Left cardiac atrium (tissue), 4 donors: ENCODE measurements at regions not wholly inside any gene's neighbourhood (a gene's known extent, or its start where the extent isn't known, plus 50 kb on each side); places are given as distances from the start of the nearest gene placed in this dataset.

Experiments used
- ATAC-seq, 2 donors: fragments of 200-7000 bp; cut with Tn5 transposase; one replicate each; pipeline ENCODE4 v1.9.1; 2020; ENCODE audit warnings: mild to moderate bottlenecking in 2 of 2, moderate library complexity in 2 of 2
- DNase-seq: peaks from one replicate; pipeline ENCODE4 v3.0.0-alpha.2; 2020
- intact Hi-C, 2 donors: fragments of 100-400 bp; cut with DNase I; formaldehyde crosslinking; loops; one replicate each; pipeline versions ENCODE4 v1.14.1 to v1.15.1; 2022 to 2023
- donor health status: DM: no; HTN: yes; CAD: no.
- donor health status: DM: no; HTN: yes; CAD: no; lungs with severe emphysema.
- donor health status: DM: yes; HTN: yes; CAD: no.
- donor health status: Dilated cardiomyopathy.

DNA sequence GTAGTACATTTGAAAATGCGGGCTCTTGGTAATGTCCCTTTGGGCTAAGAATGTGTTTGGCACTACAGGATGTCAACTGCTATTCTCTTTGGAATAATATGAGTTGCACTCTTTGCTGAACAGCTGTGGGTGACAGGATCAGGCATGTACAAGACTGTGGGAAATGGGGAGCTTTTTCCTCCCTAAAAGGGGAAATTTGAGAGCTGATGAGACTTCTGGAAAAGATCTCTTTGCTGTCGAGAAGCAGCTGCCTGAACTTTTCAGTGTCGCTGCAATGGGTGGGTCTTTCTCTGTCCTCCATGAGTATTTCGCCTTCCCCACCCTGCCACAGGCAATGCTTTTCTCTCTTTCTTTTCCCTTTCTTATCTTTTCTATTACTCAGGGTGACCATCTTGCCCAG is 762.2 kb upstream of the GCFC2 start:
- DNase-seq (no peak), ATAC-seq (no peak)
- intact Hi-C loops, result no loop called here

DNA sequence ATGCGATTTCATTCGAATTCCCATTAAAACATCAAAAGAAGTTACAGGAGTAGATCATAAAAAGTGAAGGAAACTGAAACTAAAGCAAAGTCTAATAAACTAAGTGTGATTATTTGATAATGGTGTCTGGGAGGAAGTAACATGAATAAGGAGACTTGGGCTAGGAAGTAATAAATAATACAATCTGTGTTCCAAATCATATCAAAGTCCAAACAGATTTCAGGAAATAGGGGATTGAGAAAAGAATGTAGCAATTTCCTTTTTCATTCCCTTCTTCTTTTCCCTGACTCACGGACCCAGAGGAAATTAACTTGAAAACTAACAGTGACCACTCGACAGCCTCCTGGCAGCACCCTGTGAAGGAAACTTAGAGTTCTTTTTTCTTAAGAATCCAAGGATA is 758.4 kb upstream of the GCFC2 start:
- DNase-seq (no peak), ATAC-seq (no peak)
- intact Hi-C loops, result no loop called here

DNA sequence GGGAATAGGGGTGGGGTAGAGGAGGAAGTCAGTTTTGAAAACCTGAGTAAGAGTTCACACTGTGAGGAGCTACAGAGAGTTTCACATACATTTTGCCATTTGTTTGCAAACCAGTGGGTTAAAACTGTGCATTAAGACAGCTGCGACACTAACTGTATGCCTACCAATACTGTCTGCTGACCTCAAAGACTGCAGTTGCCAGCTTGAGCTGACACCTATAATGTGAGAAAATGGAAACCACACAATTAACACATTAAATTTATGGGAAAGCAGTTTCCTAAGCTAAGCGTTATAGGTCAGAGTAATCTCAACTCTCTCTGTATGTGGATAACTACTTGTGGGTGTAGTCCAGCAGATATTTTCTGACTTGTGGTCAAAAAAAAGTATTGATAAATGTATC is 756.6 kb upstream of the GCFC2 start:
- ATAC-seq (no peak), DNase-seq (no peak)
- intact Hi-C loops, result no loop called here

DNA sequence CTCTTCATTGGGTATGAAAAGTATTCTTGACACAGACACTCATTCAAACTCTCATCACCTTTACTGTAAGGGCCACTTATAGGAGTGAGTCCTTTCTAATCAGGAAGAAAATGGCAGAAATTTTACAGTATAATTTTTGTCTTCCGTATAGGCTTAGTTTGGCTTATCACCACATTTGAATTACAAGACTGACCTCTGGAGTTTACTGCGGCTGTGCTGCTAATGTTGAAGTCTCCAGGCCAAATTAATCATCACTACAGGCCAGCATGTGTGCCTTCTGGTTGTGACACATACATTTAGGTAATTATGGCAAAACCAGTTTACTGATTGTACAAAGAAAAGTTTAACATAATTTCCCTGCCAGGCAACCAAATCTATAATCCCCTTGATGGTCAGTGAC is 753.6 kb upstream of the GCFC2 start:
- ATAC-seq, result no peak
- DNase-seq, result no peak
- intact Hi-C loops, result no loop called here

DNA sequence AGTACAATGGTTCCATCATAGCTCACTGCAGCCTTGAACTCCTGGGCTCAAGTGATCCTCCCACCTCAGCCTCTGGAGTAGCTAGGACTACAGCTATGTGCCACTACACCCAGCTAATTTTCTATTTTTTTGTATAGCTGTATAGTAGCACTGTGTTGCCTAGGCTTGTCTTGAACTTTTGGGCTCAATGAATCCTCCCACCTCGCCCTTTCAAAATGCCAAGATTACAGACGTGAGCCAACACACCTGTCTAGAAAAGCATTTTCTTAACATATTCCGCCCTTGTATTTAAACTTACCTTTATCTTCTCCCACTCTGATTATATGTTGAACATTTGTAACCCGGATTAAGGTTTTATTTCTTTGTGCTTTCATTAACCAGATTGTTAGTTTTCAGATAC is 750.7 kb upstream of the GCFC2 start:
- ATAC-seq (no peak), DNase-seq (no peak)
- intact Hi-C loops, result no loop called here

DNA sequence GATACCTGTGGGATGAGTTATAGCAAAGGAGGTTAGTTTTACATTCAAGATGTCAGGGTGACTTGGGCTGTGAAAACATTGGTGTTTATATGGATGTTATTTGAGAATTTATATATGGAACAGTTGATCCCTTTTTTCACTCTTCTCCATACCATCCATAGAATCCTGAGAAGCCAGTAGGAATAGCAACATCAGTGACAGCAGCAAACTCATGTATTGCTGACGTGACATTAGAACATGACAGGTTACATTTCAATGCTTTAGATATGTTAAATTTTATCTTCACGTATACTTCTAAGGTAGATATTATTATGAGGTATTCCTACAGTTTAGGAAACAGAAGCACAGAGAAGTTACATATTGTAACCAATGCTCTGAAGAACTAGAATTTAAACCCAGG is 745.2 kb upstream of the GCFC2 start:
- DNase-seq, result no peak
- ATAC-seq, result no peak

DNA sequence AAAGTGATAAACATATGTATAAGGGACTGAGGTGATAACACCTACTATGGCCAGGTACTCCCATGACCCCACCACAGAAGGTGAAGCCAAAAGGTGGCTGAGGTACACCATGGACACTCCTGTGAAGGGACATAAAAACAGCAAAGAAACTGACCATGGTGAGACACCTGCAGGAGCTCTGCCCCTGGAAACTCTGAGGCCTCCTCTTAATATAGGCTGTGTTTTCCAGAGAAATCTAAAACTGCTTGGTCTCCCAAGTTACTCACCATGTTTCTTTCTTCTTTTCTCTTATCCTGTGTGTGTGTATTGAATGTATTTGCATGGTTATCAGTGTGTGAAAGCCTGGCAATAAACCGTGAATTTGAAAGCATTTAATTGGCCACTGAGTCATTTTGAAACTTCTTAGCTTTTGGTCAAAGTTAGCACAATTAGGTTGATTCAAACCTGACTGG is 739.3 kb upstream of the GCFC2 start:
- intact Hi-C loops, result no loop called here
- ATAC-seq (no peak), DNase-seq (no peak)

More for the DNA sequence above, 745.2 kb upstream of the GCFC2 start:
- intact Hi-C loops, result no loop called here

DNA sequence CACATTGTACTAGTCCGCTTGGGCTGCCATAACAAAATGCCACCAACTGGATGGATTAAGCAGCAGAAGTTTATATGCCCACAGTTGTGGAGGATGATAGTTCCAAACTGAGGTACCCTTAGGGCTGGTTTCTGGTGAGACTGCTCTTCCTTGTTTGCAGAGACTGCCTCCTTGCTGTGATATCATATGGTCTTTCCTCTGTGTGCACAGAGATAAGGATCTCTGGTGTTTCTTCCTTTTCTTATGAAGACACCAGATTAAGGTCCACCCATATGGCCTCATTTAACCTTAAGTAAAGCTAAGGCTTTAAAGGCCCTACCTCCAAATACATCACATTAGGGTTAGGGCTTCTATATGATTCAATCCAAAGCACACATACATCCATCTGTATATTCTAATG is 738.2 kb upstream of the GCFC2 start:
- intact Hi-C loops, result no loop called here
- DNase-seq (no peak), ATAC-seq (no peak)

DNA sequence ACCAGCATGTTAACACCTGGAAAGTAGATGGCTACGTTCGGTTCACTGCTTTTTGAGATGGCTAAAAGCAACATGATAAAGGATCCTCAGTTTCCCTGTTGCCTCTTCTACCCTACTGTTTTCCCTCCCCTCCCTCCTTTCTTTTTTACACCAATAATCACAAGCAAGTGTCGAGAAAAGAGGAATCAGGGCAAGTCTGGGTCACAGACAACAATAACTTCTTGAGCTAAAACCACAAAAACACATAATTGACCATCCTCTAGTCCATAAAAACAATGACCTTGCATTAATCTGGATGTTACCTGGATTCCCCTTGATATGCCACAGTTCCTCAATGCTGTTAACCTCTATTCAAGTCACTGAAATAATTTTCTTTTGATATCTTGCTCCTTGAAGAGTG is 736.6 kb upstream of the GCFC2 start:
- intact Hi-C loops, result no loop called here

DNA sequence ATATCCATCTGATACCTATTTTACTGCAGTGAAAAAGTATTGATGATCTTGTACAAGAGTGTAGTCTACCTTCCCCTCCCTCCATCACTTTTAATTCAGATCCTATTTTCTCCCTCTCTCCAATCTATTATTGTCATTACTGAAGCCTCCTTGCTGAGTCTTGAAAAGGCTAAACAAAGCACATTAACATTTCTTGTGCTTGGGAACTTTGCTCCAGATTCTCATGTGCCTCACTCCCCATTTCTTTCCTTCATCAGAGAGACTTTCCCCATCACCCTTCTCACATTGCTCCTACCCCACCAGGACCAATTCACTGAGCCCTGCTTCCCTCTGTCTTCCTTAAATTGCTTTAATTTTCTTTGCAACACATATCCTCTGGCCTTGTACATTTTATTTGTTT is 736.2 kb upstream of the GCFC2 start:
- intact Hi-C loops, result no loop called here
- ATAC-seq (no peak), DNase-seq (no peak)

More for the DNA sequence above, 736.6 kb upstream of the GCFC2 start:
- ATAC-seq, result no peak
- DNase-seq, result no peak

DNA sequence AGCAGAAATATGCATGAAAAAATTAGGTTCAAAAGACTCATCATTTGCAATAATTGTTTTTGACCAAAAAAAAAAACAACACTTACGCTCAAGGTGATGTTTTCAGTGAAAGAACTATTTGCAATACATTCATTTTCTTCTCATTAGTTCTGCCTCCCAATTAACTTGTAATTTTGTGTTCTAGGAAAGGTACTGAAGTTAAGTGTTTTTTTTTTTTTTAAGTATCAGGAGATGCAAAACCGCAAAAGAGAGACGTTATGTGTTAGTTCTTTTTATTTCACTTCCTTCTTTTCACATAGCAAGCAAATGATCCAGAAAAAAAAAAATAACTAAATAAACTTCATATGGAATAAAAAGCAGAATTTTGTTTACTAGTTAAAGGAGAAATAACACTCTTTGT is 735.2 kb upstream of the GCFC2 start:
- no peak for ATAC-seq
- intact Hi-C loops, result no loop called here
- no peak for DNase-seq

DNA sequence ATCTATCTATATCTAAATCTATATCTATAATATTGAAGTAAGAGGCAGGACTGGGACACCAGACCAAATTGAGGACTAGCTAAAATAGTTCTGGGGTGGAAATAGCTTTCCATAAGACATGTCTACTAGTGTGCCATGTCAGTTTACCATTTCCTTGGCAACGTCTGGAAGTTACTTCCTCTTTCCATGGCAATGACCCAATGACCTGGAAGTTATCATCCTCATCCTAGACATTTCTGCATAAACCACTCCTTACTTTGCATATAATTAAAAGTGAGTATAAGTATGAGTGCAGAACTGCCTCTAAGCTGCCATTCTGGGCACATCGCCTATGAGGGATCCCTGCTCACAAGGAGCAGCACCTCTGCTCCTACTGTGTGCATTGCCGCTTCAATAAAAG is 734.0 kb upstream of the GCFC2 start:
- intact Hi-C loops, result no loop called here
- ATAC-seq, result no peak
- no peak for DNase-seq

DNA sequence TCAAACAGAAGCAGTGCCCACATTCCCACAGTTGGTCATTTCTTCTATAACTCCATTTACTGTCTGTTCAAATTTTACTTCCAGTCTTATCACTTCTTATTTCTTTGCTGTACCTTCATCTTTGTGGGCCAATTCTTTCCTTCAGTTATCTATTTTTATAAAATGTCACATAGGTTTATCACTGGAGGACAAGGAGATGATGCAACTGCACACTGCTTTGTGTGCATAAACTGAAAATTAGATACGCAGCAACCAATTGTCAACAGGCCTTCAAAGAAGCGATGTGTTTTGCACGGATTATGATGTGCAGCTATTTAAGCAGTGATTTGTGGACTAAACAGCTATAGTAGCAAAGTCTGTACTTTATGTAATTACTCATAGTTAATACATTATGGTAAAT is 726.8 kb upstream of the GCFC2 start:
- no peak for ATAC-seq
- intact Hi-C loops, result no loop called here
- no peak for DNase-seq

DNA sequence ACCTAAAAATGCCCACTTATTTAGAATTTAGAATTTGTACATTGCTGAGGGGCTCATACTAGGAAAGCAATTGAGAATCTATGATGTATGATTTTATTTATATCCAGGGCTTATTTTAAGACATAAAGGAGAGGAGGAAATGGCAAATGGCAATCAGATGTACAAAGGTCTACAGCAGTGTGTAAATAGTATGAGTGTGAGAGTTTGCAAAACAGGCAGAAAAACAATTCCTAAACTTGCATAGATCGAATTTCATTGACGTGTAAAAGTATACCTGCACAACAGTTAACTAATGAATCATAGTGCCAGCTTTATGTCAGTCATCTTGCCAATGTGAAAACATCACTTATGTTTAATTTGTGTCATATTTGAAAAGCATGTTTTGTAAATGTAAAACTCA is 718.7 kb upstream of the GCFC2 start:
- intact Hi-C loops, result no loop called here
- ATAC-seq (no peak), DNase-seq (no peak)

DNA sequence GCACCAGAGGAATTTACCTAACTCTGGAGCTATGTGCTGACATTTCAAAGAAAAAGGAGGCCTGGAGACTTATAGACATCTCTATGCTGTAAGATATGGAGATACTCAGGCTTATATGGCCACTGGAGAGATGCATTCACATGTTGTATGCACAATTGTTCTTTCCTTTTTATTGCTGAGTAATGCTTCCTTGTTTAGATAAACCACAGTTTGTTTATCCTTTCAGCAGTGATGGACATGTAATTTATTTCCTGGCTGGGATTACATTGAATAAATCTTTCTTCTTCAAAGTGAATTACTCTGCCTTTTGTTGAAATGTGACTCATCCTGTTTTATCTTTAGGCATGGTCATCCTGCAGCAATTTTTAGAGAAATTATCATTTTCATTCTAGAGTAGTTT is 716.7 kb upstream of the GCFC2 start:
- intact Hi-C loops, result no loop called here
- no peak for ATAC-seq
- DNase-seq, result no peak

DNA sequence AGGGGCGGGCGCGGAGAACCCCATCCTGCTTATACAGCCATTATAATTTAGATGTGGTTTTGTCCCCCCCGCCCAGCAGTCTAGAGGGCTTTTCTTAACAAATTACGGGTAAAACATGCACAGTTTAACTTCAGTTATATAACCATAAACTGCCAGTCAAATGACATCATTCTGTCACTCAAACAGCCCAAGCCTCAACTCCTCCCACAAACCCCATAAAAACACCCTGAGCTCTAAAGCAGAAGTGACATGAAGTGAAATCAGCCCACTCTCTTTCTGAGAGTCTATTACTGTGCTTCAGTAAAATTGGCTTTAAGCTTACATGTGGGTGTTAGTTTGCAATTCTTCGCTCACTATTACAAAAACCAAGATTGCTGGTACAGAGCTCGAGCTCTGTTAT is 705.1 kb upstream of the GCFC2 start:
- intact Hi-C loops, result no loop called here
- ATAC-seq, result no peak
- no peak for DNase-seq

DNA sequence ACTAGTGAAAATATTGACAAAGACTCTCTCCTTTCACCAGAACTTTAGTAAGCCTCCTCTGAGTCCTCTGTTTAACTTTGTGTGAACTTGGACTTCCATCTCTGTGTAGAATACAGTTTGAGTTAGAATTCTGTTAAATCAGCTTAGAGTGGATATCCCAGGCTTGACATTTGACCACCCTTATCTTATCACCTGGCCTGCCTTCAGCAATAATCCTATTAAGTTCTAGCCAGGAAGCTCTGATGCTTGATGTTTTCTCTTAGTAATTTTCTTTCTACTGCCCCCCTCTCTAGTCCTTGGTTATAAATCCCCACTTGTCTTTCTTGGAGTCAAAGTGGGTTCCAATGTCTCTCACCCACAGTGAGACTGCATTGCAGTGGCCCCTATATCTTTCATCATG is 702.7 kb upstream of the GCFC2 start:
- no peak for ATAC-seq
- intact Hi-C loops, result no loop called here

DNA sequence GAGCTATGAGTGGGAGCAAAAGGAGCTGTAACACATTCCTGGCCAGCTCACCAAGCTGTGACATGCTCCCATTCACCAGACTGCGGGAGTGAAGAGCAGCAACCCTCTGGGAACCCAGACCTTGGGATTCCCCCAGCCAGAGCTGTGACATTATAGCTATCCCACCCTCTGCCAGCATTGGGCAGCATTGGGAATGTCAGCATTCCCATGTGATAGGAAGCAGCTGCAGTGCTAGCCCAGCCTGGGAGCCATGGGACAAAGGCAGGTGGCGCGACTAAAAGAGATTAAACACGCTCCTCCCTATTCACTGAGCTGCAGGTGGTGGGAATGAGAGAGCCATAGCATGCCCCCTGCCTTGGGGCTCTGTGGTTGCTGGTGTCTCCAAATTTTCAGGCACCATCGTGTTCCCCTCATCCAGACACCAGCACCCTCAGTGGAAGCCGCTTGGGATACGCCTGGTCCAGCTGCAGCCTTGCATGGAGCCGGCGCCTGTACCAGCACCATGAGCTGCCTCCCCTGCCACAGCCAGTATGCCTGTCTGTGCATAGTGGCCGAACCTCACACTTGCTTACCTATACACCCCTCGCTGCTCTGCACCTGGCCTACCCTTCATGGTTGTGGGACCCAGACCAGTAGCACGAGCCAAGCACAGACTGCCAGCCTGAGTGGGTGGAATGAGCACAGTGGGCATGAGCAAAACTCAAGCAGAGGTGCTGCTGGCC is 695.6 kb upstream of the GCFC2 start:
- no peak for DNase-seq
- intact Hi-C loops, result no loop called here
- no peak for ATAC-seq

More for the DNA sequence above, 702.7 kb upstream of the GCFC2 start:
- DNase-seq, result no peak

DNA sequence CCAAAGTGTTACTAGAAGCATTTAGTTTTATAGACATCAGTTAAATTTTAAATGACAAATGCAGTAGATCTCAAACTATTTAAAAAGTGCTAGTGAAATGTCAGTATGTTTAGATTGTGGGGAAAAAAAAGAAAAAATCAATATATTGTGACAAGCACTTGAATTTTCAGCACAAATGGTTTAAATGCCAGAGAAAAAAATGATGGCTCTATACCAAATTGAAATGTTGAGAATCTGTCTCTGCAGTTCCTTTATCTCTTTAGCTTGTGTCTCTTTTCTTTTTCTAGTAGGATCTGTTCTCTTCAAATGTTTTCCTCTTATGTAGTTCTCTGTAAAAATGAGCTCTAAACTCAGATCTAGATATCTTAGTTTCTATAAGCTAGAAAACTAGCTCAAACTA is 682.6 kb upstream of the GCFC2 start:
- ATAC-seq (no peak), DNase-seq (no peak)
- intact Hi-C loops, result no loop called here

DNA sequence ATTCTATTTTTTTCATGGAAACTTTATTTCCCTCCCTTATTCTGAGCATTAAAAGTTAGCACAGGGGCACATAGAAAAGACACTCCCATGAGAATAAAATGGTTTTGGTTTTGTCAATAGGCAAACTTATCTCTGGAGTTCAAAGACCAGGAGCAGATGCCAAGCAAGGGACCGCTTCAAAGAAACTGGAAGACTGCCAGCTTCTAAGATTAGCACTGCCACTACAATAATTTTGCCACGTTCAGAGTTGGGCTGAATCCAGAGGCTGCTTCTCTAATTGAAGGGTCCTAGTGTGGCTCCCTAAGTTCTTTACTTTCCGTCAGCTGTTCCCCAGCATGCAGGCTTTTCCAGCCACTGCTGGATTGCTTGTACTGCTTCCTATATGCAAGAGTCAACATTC is 681.0 kb upstream of the GCFC2 start:
- intact Hi-C loops, result no loop called here
- ATAC-seq (no peak), DNase-seq (no peak)

DNA sequence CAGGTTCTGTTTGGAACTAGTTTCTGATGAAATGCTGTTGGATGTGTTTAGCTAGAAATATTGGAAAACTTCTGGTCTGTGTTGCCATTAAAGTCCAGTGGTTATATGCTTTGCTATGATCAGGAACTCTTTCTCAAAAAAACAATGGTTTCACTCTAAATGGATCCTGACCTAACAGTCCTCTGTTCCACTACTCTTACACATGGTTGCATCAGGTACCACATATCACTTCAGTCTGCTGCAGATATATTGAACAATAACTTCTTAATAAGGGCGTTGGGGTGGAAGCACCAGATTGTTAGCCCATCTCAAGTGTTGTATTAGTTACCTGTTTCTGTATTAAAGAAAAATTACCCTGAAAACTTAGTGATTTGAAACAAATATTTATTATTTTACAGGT is 676.6 kb upstream of the GCFC2 start:
- ATAC-seq, result no peak
- intact Hi-C loops, result no loop called here
- no peak for DNase-seq

DNA sequence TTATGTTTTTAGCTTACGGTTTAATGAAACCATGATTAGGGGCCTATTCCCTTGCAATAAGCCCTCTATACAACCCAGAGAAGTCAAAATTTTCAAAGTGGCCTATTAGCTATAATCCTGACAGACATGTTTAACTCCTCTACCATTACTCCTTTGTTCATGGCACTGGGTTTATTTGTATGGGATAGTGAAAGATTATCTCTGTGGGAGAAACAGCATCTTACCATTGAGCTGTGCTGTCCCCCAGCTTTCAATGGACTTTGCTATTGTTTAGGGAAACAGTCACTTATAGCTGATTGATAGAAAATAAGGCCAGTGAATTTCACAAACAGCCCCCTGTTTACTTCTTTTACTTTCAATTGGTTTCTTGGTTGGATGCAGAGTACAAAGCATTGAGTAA is 675.2 kb upstream of the GCFC2 start:
- DNase-seq (no peak), ATAC-seq (no peak)
- intact Hi-C loops, result no loop called here
